ENCODE measurements at regions not wholly inside any gene's neighbourhood (a gene's known extent, or its start where the extent isn't known, plus 50 kb on each side); places are given as distances from the start of the nearest gene placed in this dataset.
"Not testable (repeated sequence)": the region's sequence is repeated elsewhere in the genome, so short reads cannot be mapped to it uniquely, and the experiment has no call there.

- no peak for DNase-seq
These were observed 374.2 kb downstream of the SH2D1A start for GRCh38 chrX:124720532-124720931.

- no peak for DNase-seq
These were observed 379.1 kb downstream of the SH2D1A start for GRCh38 chrX:124725502-124725901.

- no peak for DNase-seq
These were observed 379.9 kb downstream of the SH2D1A start for GRCh38 chrX:124726292-124726691.

- no peak for DNase-seq
These were observed 380.5 kb downstream of the SH2D1A start for GRCh38 chrX:124726881-124727280.

- peak; percentile 9 for DNase-seq
These were observed 390.3 kb downstream of the SH2D1A start for GRCh38 chrX:124736553-124737270.

GRCh38 chrX:124737771-124738170 lies 391.4 kb downstream of the SH2D1A start:
- DNase-seq = no peak

- no peak for DNase-seq
These were observed 400.9 kb downstream of the SH2D1A start for GRCh38 chrX:124747295-124747694.

GRCh38 chrX:124764354-124764753 lies 418.0 kb downstream of the SH2D1A start:
- no peak for DNase-seq

- DNase-seq = no peak
These were observed 422.8 kb downstream of the SH2D1A start for GRCh38 chrX:124769166-124769565.

- no peak for DNase-seq
These were observed 424.9 kb downstream of the SH2D1A start for GRCh38 chrX:124771292-124771691.

GRCh38 chrX:124788253-124788652 lies 441.9 kb downstream of the SH2D1A start:
- DNase-seq = not testable (repeated sequence)

GRCh38 chrX:124789874-124790273 lies 443.5 kb downstream of the SH2D1A start:
- not testable (repeated sequence) for DNase-seq

GRCh38 chrX:124791492-124792095 lies 445.2 kb downstream of the SH2D1A start:
- DNase-seq = no peak

- DNase-seq = no peak
These were observed 450.6 kb downstream of the SH2D1A start for GRCh38 chrX:124796989-124797388.

GRCh38 chrX:124804962-124805361 lies 458.6 kb downstream of the SH2D1A start:
- DNase-seq = no peak

GRCh38 chrX:124805486-124805885 lies 459.1 kb downstream of the SH2D1A start:
- no peak for DNase-seq

GRCh38 chrX:124814106-124814505 lies 467.7 kb downstream of the SH2D1A start:
- DNase-seq = no peak

- no peak for DNase-seq
These were observed 471.7 kb downstream of the SH2D1A start for GRCh38 chrX:124818033-124818432.

- DNase-seq = no peak
These were observed 472.4 kb downstream of the SH2D1A start for GRCh38 chrX:124818764-124819163.

GRCh38 chrX:124820738-124821137 lies 474.4 kb downstream of the SH2D1A start:
- DNase-seq = no peak

- no peak for DNase-seq
These were observed 481.0 kb downstream of the SH2D1A start for GRCh38 chrX:124827258-124827845.

GRCh38 chrX:124829930-124830329 lies 483.6 kb downstream of the SH2D1A start:
- DNase-seq = no peak

GRCh38 chrX:124836786-124837185 lies 482.9 kb upstream of the TEX13C start:
- no peak for DNase-seq

GRCh38 chrX:124842205-124842604 lies 477.5 kb upstream of the TEX13C start:
- no peak for DNase-seq
